ENCODE measurements at regions not wholly inside any gene's neighbourhood (a gene's known extent, or its start where the extent isn't known, plus 50 kb on each side); places are given as distances from the start of the nearest gene placed in this dataset.

DNA sequence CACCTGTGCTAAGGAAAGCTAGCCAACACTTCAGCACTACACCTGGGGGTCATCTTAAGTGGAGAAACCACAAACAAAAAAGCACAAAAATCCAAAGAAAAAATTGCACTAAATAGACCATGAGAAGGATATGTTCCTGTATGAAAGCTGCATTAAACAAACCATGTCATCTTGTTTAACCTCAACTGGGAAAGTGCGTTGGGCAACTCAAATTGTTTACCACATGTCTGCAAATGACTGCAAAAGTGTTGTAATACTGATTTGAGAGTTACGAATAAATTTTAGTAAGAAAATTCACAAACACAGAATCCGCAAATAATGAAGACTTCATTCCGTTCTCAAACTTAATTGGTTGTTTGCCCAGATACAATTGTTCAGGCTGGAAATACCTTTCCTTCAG, 111.9 kb upstream of the EGFR start:
- no peak for TF ChIP-seq CTCF (IDR thresholded peaks at IDR 0.05; ENCODE audit: borderline replicate concordance, insufficient read depth, low read depth, low read length)
- no peak overlapping the region for H3K4me3 ChIP-seq (ENCODE audit: low read depth, low read length)

- no peak overlapping the region for H3K4me3 ChIP-seq (ENCODE audit: low read depth, low read length)
- no peak for TF ChIP-seq CTCF (IDR thresholded peaks at IDR 0.05; ENCODE audit: borderline replicate concordance, insufficient read depth, low read depth, low read length)
These were observed 110.8 kb upstream of the EGFR start for GRCh38 chr7:54907981-54908380.

DNA sequence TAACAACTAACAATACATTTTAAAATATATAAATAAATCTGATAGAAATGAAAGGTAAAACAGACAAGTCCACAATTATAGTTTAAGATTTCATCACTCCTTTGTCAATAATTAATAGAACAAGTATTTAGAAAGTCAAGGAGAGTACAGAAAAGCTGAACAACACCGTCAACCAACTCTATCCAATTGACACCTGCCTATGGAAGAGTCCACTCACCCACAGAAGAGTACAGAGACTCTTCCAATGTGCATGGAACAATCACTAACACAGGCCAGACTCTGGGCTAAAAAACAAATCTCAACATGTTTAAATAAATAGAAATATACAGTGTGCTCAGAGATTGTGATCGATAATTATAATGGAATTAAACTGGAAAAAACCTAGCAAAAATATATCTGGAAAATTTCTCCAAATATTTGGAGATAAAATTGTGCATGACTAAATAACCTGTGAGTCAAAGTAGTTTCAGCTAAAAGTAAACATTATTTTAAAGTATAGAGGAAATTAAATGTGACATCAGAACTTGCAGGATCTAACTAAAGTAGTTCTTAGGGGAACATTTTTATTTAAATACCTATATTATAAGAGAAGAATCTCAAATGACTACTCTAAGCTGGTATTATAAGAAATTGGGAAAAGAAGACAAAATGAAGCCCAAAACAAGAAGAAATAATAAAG, 109.9 kb upstream of the EGFR start:
- H3K4me3 ChIP-seq (ENCODE audit: low read depth, low read length), result no peak overlapping the region
- no peak for TF ChIP-seq CTCF (IDR thresholded peaks at IDR 0.05; ENCODE audit: borderline replicate concordance, insufficient read depth, low read depth, low read length)

GRCh38 chr7:54915870-54916598, 102.8 kb upstream of the EGFR start:
- no peak overlapping the region for H3K4me3 ChIP-seq (ENCODE audit: low read depth, low read length)
- no peak for TF ChIP-seq CTCF (IDR thresholded peaks at IDR 0.05; ENCODE audit: borderline replicate concordance, insufficient read depth, low read depth, low read length)

- H3K4me3 ChIP-seq (ENCODE audit: low read depth, low read length), result no peak overlapping the region
- no peak for TF ChIP-seq CTCF (IDR thresholded peaks at IDR 0.05; ENCODE audit: borderline replicate concordance, insufficient read depth, low read depth, low read length)
These were observed 101.0 kb upstream of the EGFR start for GRCh38 chr7:54917613-54918391.

GRCh38 chr7:54921116-54921515, 97.7 kb upstream of the EGFR start:
- H3K4me3 ChIP-seq (ENCODE audit: low read depth, low read length), result no peak overlapping the region
- no peak for TF ChIP-seq CTCF (IDR thresholded peaks at IDR 0.05; ENCODE audit: borderline replicate concordance, insufficient read depth, low read depth, low read length)

Measured in GM12875 (cell line).